Activated CD8-positive, alpha-beta T cell treated with anti-CD3 and anti-CD28 coated beads for 36 hours (primary cell): ENCODE measurements at regions not wholly inside any gene's neighbourhood (a gene's known extent, or its start where the extent isn't known, plus 50 kb on each side); places are given as distances from the start of the nearest gene placed in this dataset.

ENCODE experiments used
- ATAC-seq: fragments of 200-7000 bp; cut with Tn5 transposase; one replicate; pipeline ENCODE4 v1.10.0; 2021; ENCODE audit warnings: mild to moderate bottlenecking, moderate library complexity
- CTCF ChIA-PET: fragments of 350-600 bp; sonication (Branson Sonifier 250); formaldehyde crosslinking; loops from one replicate; lab custom pipeline; 2021; ENCODE audit warnings: antibody characterized with exemption; lab: Charles Lee
- POLR2A ChIA-PET: fragments of 350-600 bp; sonication (Branson Sonifier 250); formaldehyde crosslinking; loops from one replicate; lab custom pipeline; 2021; ENCODE audit warnings: antibody characterized with exemption; lab: Charles Lee
- DNase-seq: peaks from one replicate; pipeline ENCODE4 v3.0.0-alpha.2; 2020
- H3K27ac Mint-ChIP-seq: one replicate; pipeline ENCODE4 v1.8.0; 2021; ENCODE audit warnings: mild to moderate bottlenecking, mixed read lengths
- H3K27me3 Mint-ChIP-seq: one replicate; pipeline ENCODE4 v1.8.0; 2021; ENCODE audit warnings: mixed read lengths
- H3K36me3 Mint-ChIP-seq: one replicate; pipeline ENCODE4 v1.8.0; 2021; ENCODE audit warnings: low read depth, mixed read lengths
- H3K4me1 Mint-ChIP-seq: one replicate; pipeline ENCODE4 v1.8.0; 2021; ENCODE audit warnings: low read depth, mixed read lengths
- H3K4me3 Mint-ChIP-seq: one replicate; pipeline ENCODE4 v1.8.0; 2021; ENCODE audit warnings: mild to moderate bottlenecking, moderate library complexity, mixed read lengths
- H3K9me3 Mint-ChIP-seq: one replicate; pipeline ENCODE4 v1.8.0; 2021; ENCODE audit warnings: mixed read lengths
- CTCF ChIP-seq: fragments of 200-600 bp; IDR thresholded peaks from one replicate; pipeline ENCODE4 v1.8.0; 2022; ENCODE audit warnings: antibody characterized with exemption, mild to moderate bottlenecking
- intact Hi-C: fragments of 100-400 bp; cut with micrococcal nuclease; formaldehyde crosslinking; loops from one replicate; pipeline ENCODE4 v1.10.0; 2022

GRCh38 chr2:183729380-183729779, 605.1 kb downstream of the NUP35 start:
- Mint-ChIP-seq H3K4me3 (no peak overlapping the region), H3K36me3 (no peaks in the 10 kb centered on the region), H3K9me3 (peaks cover 5% of the 10 kb centered on the region), H3K4me1 (no peaks in the 10 kb centered on the region), H3K27ac (no peak overlapping the region), H3K27me3 (no peaks in the 10 kb centered on the region)
- ChIA-PET CTCF (no interaction called here), POLR2A (no interaction called here)
- TF ChIP-seq CTCF = no peak
- no peak for DNase-seq
- intact Hi-C loops = no loop called here
- ATAC-seq = no peak

DNA sequence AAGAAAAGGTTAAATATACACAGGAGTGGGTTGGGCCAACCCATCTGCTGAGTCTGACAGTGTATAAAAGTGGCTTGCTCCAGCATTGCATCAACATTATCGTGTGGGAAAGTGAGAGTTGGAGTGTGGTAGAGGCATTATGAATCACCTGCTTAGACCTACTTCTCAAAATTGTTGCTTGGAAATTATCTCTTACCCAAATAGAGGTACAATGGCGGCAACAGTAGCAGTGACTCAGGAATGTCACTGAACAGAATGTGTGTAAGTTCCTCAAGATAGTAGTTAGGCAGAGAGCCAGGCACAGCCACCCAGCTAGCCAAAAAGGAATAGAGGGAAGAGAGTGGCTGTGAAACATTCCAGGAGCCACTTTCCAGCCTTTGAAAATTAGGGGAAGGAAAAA, 616.0 kb downstream of the NUP35 start:
- no peaks in the 10 kb centered on the region for H3K36me3 Mint-ChIP-seq
- intact Hi-C loops = no loop called here
- DNase-seq (no peak), ATAC-seq (no peak)
- peaks cover 5% of the 10 kb centered on the region for H3K9me3 Mint-ChIP-seq
- ChIA-PET CTCF (no interaction called here), POLR2A (no interaction called here)
- H3K27me3 Mint-ChIP-seq = no peaks in the 10 kb centered on the region
- no peak overlapping the region for H3K4me3 Mint-ChIP-seq
- H3K27ac Mint-ChIP-seq = no peak overlapping the region
- no peak for TF ChIP-seq CTCF
- no peaks in the 10 kb centered on the region for H3K4me1 Mint-ChIP-seq

GRCh38 chr2:183752571-183752970, 628.3 kb downstream of the NUP35 start:
- H3K9me3 Mint-ChIP-seq = peaks cover 9% of the 10 kb centered on the region
- H3K27ac Mint-ChIP-seq = no peak overlapping the region
- CTCF ChIA-PET = interaction anchor here (1.1 to 1.2 kb wide), 2 partner anchors 10 to 14 kb away, joined by 3 read pairs; no protein-coding TSS in a partner anchor
- no peak for DNase-seq
- no peaks in the 10 kb centered on the region for H3K27me3 Mint-ChIP-seq
- H3K4me1 Mint-ChIP-seq = no peaks in the 10 kb centered on the region
- POLR2A ChIA-PET = no interaction called here
- intact Hi-C loops = no loop called here
- no peaks in the 10 kb centered on the region for H3K36me3 Mint-ChIP-seq
- H3K4me3 Mint-ChIP-seq = no peak overlapping the region
- no peak for ATAC-seq
- no peak for TF ChIP-seq CTCF

- POLR2A ChIA-PET = no interaction called here
- no peak for TF ChIP-seq CTCF
- intact Hi-C loops = no loop called here
- H3K27me3 Mint-ChIP-seq = no peaks in the 10 kb centered on the region
- no peaks in the 10 kb centered on the region for H3K36me3 Mint-ChIP-seq
- no peaks in the 10 kb centered on the region for H3K4me1 Mint-ChIP-seq
- no peak overlapping the region for H3K4me3 Mint-ChIP-seq
- ATAC-seq (no peak), DNase-seq (no peak)
- H3K27ac Mint-ChIP-seq = no peak overlapping the region
- CTCF ChIA-PET = no interaction called here
- H3K9me3 Mint-ChIP-seq = peaks cover 5% of the 10 kb centered on the region
Observed at GRCh38 chr2:183759033-183759432, 634.8 kb downstream of the NUP35 start.

DNA sequence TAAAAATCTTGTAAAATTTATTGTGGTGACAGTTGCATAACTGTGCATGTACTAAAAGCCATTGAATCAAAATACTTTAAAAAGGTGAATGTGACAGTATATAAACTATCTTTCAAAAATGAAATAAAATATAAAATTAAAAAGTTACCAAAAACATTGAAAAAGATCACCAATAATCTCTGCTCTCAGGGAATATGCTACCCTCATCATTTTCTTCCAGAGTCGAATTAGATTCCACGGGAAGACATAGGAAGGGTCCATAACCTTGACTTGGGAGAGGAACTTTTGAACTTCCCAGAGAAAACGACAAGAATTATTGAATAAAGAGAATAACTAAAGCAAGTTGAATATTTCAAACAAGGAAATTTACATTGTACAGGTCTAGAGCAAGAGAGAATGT, 649.5 kb downstream of the NUP35 start:
- Mint-ChIP-seq H3K4me3 (no peak overlapping the region), H3K27ac (no peak overlapping the region), H3K36me3 (no peaks in the 10 kb centered on the region), H3K9me3 (peaks cover 11% of the 10 kb centered on the region), H3K4me1 (no peaks in the 10 kb centered on the region), H3K27me3 (no peaks in the 10 kb centered on the region)
- DNase-seq = no peak
- no peak for ATAC-seq
- intact Hi-C loops = no loop called here
- no peak for TF ChIP-seq CTCF
- POLR2A ChIA-PET = no interaction called here
- CTCF ChIA-PET = no interaction called here
